ENCODE measurements at regions not wholly inside any gene's neighbourhood (a gene's known extent, or its start where the extent isn't known, plus 50 kb on each side); places are given as distances from the start of the nearest gene placed in this dataset.

GRCh38 chrX:68916891-68917290 is 88.1 kb downstream of the EFNB1 start:
- TF ChIP-seq REST (IDR thresholded peaks at IDR 0.05; ENCODE audit: insufficient replicate concordance, low read depth), result no peak
- TF ChIP-seq SPI1 (IDR thresholded peaks at IDR 0.05; ENCODE audit: borderline replicate concordance, low read depth), result no peak
- TF ChIP-seq GABPA (IDR thresholded peaks at IDR 0.05; ENCODE audit: low read depth), result no peak
- no peak for TF ChIP-seq CTCF (IDR thresholded peaks at IDR 0.05; ENCODE audit: insufficient read depth, low read length)
- no peak for TF ChIP-seq POLR2AphosphoS5 (IDR thresholded peaks at IDR 0.05; ENCODE audit: low read depth)
- no peak overlapping the region for H3K4me3 ChIP-seq (replicated peaks; ENCODE audit: insufficient read depth, low read length)
- peaks cover 2% of the 10 kb centered on the region for H3K27me3 ChIP-seq (ENCODE audit: insufficient read depth, poor library complexity, severe bottlenecking)
- no peak for DNase-seq (ENCODE audit: low read depth in 1 of 2, low spot score in 1 of 2)
- no peak overlapping the region for H3K27ac ChIP-seq (replicated peaks)

GRCh38 chrX:68915778-68916177 is 87.0 kb downstream of the EFNB1 start:
- Histone ChIP-seq H3K4me3 (replicated peaks; ENCODE audit: insufficient read depth, low read length) (no peak overlapping the region), H3K27me3 (ENCODE audit: insufficient read depth, poor library complexity, severe bottlenecking) (peaks cover 3% of the 10 kb centered on the region), H3K27ac (replicated peaks) (no peak overlapping the region)
- DNase-seq (ENCODE audit: low read depth in 1 of 2, low spot score in 1 of 2), result no peak
- TF ChIP-seq GABPA (IDR thresholded peaks at IDR 0.05; ENCODE audit: low read depth), result no peak

- TF ChIP-seq GABPA (IDR thresholded peaks at IDR 0.05; ENCODE audit: low read depth), result no peak
- no peak for TF ChIP-seq REST (IDR thresholded peaks at IDR 0.05; ENCODE audit: insufficient replicate concordance, low read depth)
- no peak for TF ChIP-seq POLR2AphosphoS5 (IDR thresholded peaks at IDR 0.05; ENCODE audit: low read depth)
- TF ChIP-seq CTCF (IDR thresholded peaks at IDR 0.05; ENCODE audit: insufficient read depth, low read length), result no peak
- no peak for TF ChIP-seq SPI1 (IDR thresholded peaks at IDR 0.05; ENCODE audit: borderline replicate concordance, low read depth)
- Histone ChIP-seq H3K4me3 (replicated peaks; ENCODE audit: insufficient read depth, low read length) (no peak overlapping the region), H3K27me3 (ENCODE audit: insufficient read depth, poor library complexity, severe bottlenecking) (peaks cover 3% of the 10 kb centered on the region), H3K27ac (replicated peaks) (no peak overlapping the region)
- DNase-seq (ENCODE audit: low read depth in 1 of 2, low spot score in 1 of 2), result no peak
Observed at GRCh38 chrX:68914479-68914946, 85.7 kb downstream of the EFNB1 start.

- Histone ChIP-seq H3K27me3 (ENCODE audit: insufficient read depth, poor library complexity, severe bottlenecking) (peaks cover 3% of the 10 kb centered on the region), H3K27ac (replicated peaks) (no peak overlapping the region), H3K4me3 (replicated peaks; ENCODE audit: insufficient read depth, low read length) (no peak overlapping the region)
- TF ChIP-seq POLR2AphosphoS5 (IDR thresholded peaks at IDR 0.05; ENCODE audit: low read depth) (no peak), REST (IDR thresholded peaks at IDR 0.05; ENCODE audit: insufficient replicate concordance, low read depth) (no peak), CTCF (IDR thresholded peaks at IDR 0.05; ENCODE audit: insufficient read depth, low read length) (no peak), SPI1 (IDR thresholded peaks at IDR 0.05; ENCODE audit: borderline replicate concordance, low read depth) (no peak)
- DNase-seq (ENCODE audit: low read depth in 1 of 2, low spot score in 1 of 2), result no peak
Observed at GRCh38 chrX:68913249-68913547, 84.4 kb downstream of the EFNB1 start.

All from HL-60 (cell line).